ENCODE measurements at regions not wholly inside any gene's neighbourhood (a gene's known extent, or its start where the extent isn't known, plus 50 kb on each side); places are given as distances from the start of the nearest gene placed in this dataset.

DNA sequence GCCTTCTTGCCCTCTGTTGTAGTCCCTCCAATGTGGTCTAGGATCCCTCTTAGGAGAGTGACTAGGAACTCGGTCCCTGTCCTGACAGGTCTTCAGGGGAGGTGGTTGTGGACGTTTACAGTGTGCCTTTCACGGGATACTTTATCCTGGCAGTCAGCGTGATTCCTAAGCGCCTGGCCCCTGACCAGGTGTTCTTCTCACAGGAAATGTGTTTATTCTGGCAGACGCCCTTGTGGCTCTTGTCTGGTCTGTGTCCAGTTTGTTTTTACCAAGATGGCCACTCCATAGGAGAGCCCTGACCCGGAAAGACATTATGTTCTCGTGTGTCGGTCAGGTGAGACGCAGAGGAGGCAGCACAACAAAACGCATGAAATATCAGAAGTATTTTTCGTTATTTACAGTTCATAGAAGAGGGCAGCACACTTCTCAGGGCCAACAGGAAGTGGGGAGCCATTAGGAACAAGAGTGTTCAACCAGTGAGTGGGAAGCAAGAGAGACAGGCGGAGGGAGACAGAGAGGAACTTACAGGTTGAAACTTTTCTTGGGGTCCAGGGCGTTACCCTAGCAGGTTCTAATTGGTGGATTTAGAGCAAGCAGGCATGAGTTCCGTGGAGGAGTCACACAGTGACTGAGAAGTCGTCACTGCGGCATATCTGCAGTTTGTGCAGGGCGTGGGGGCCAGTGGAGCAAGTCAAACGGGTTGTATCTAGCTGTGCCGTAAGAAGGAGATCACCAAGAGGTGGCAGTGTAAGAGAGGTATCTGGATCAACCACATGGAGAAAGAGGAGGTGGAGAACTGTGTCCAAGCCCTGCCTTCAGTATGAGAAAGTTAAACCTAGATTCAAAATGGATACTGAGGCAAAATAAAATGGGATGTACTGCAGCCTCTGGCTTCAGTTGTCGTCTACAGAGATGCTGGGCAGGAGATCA is 412.9 kb downstream of the ZSWIM6 start:
- intact Hi-C loops (cut with micrococcal nuclease; ENCODE audit: unreplicated experiment): no loop called here
- DNase-seq: peak; percentile 36
- BruUV-seq (replicated peaks): no TSS peak
- Mint-ChIP-seq H3K4me3 (ENCODE audit: low read depth, unreplicated experiment) (no peak overlapping the region), H3K27me3 (ENCODE audit: unreplicated experiment) (peaks cover 1% of the 10 kb centered on the region), H3K9me3 (ENCODE audit: low read depth, unreplicated experiment) (peaks cover 1% of the 10 kb centered on the region), H3K4me1 (ENCODE audit: low read depth, unreplicated experiment) (peaks cover 9% of the 10 kb centered on the region), H3K36me3 (ENCODE audit: insufficient read depth, unreplicated experiment) (no peaks in the 10 kb centered on the region), H3K27ac (ENCODE audit: unreplicated experiment) (no peak overlapping the region)
- TF ChIP-seq, protein P1, sequence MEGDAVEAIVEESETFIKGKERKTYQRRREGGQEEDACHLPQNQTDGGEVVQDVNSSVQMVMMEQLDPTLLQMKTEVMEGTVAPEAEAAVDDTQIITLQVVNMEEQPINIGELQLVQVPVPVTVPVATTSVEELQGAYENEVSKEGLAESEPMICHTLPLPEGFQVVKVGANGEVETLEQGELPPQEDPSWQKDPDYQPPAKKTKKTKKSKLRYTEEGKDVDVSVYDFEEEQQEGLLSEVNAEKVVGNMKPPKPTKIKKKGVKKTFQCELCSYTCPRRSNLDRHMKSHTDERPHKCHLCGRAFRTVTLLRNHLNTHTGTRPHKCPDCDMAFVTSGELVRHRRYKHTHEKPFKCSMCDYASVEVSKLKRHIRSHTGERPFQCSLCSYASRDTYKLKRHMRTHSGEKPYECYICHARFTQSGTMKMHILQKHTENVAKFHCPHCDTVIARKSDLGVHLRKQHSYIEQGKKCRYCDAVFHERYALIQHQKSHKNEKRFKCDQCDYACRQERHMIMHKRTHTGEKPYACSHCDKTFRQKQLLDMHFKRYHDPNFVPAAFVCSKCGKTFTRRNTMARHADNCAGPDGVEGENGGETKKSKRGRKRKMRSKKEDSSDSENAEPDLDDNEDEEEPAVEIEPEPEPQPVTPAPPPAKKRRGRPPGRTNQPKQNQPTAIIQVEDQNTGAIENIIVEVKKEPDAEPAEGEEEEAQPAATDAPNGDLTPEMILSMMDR (IDR thresholded peaks at IDR 0.05; ENCODE audit: unreplicated experiment): no peak
- CTCF ChIA-PET: no interaction called here

DNA sequence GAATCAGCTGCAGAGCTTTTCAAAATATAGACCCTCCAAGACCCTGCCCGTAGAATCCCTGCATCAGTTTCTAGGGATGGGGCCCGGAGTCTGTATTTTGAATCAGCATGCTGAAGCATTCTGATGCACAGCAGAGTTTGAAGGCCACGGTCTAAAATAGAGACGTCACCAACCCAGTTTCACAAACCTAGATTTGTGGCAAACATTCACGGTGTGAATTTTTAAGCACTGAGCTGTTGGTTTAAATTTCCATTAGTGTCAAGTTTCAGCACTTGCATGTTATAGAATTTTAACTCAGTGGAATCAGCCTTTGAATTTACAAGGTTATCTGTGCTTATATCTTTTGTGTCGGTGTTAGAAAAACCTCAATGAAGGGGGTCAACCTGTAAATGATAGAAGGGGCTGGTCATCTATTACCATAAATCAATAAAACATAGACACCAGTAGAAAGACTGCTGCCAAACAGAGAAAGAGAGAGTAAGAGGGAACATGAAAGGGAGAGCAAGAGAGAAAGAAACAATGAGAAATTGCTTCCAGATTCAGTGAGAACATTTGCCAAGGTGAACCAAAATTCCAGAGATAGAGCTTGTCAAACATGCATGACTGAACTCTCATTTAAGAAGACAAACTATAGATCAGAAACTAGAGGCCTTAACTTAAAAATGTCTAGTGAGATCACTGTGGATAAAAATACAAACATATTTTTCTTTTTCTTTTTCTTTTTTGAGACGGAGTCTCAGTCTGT is 414.9 kb downstream of the ZSWIM6 start:
- intact Hi-C loops (cut with micrococcal nuclease; ENCODE audit: unreplicated experiment): loop anchor here (1.0 kb wide), 1 partner anchor 19 kb away; no protein-coding TSS in a partner anchor
- TF ChIP-seq, protein P1 (IDR thresholded peaks at IDR 0.05; ENCODE audit: unreplicated experiment): no peak
- Mint-ChIP-seq H3K4me1 (ENCODE audit: low read depth, unreplicated experiment) (peaks cover 9% of the 10 kb centered on the region), H3K4me3 (ENCODE audit: low read depth, unreplicated experiment) (no peak overlapping the region), H3K36me3 (ENCODE audit: insufficient read depth, unreplicated experiment) (no peaks in the 10 kb centered on the region), H3K9me3 (ENCODE audit: low read depth, unreplicated experiment) (peaks cover 4% of the 10 kb centered on the region), H3K27me3 (ENCODE audit: unreplicated experiment) (peaks cover 7% of the 10 kb centered on the region), H3K27ac (ENCODE audit: unreplicated experiment) (no peak overlapping the region)
- no peak for DNase-seq
- BruUV-seq (replicated peaks): no TSS peak
- CTCF ChIA-PET: no interaction called here

DNA sequence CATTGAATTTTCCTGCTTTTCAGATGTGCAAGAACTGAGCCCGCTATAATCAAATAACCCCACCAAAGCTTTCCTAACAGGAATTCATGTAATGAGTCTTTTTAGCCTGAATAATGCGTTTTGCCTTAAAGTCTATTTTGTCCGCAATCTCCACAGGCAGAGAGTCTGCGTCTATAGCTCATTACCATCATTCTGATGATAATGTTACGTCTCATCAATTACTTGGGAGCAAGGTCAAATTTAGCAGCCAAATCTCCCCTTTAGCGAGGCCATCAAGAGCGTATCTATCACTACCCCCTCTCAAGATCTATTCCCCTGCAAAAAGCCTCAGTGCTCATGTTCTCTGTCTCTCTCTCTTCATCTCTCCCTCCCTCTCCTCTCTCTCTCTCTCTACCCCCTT is 416.1 kb downstream of the ZSWIM6 start:
- TF ChIP-seq, protein P1 (IDR thresholded peaks at IDR 0.05; ENCODE audit: unreplicated experiment): no peak
- H3K36me3 Mint-ChIP-seq (ENCODE audit: insufficient read depth, unreplicated experiment): no peaks in the 10 kb centered on the region
- intact Hi-C loops (cut with micrococcal nuclease; ENCODE audit: unreplicated experiment): no loop called here
- peaks cover 7% of the 10 kb centered on the region for H3K27me3 Mint-ChIP-seq (ENCODE audit: unreplicated experiment)
- H3K9me3 Mint-ChIP-seq (ENCODE audit: low read depth, unreplicated experiment): peaks cover 4% of the 10 kb centered on the region
- no peak overlapping the region for H3K27ac Mint-ChIP-seq (ENCODE audit: unreplicated experiment)
- no TSS peak for BruUV-seq (replicated peaks)
- no peak overlapping the region for H3K4me3 Mint-ChIP-seq (ENCODE audit: low read depth, unreplicated experiment)
- no peak for DNase-seq
- CTCF ChIA-PET: no interaction called here
- H3K4me1 Mint-ChIP-seq (ENCODE audit: low read depth, unreplicated experiment): peaks cover 9% of the 10 kb centered on the region

DNA sequence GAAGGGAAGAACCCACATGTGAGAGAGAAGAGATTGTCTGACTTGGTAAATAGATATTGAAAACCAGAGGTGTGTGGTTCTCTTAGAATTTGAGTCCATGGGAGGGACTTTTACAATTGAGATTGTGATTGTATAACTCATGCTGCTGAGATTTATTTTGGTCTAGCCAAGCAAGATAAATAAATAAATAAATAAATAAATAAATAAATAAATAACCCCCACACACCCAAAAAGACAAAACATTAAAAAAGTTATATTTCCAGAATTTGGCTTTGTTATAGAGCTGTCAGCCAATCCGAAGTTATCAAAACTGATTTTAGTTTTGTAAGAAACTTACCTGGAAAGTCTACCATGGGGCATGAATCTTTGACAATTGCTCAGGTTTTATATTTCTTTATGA is 416.6 kb downstream of the ZSWIM6 start:
- CTCF ChIA-PET: interaction anchor here (0.7 kb wide), 2 partner anchors 21 to 47 kb away, joined by 4 to 5 read pairs; no protein-coding TSS in a partner anchor
- Mint-ChIP-seq H3K4me3 (ENCODE audit: low read depth, unreplicated experiment) (no peak overlapping the region), H3K27ac (ENCODE audit: unreplicated experiment) (no peak overlapping the region), H3K9me3 (ENCODE audit: low read depth, unreplicated experiment) (peaks cover 4% of the 10 kb centered on the region), H3K36me3 (ENCODE audit: insufficient read depth, unreplicated experiment) (no peaks in the 10 kb centered on the region), H3K27me3 (ENCODE audit: unreplicated experiment) (peaks cover 7% of the 10 kb centered on the region), H3K4me1 (ENCODE audit: low read depth, unreplicated experiment) (peaks cover 9% of the 10 kb centered on the region)
- TF ChIP-seq, protein P1 (IDR thresholded peaks at IDR 0.05; ENCODE audit: unreplicated experiment): no peak
- intact Hi-C loops (cut with micrococcal nuclease; ENCODE audit: unreplicated experiment): no loop called here
- BruUV-seq (replicated peaks): no TSS peak
- DNase-seq: no peak
